ENCODE measurements at regions not wholly inside any gene's neighbourhood (a gene's known extent, or its start where the extent isn't known, plus 50 kb on each side); places are given as distances from the start of the nearest gene placed in this dataset.

- Histone ChIP-seq H3K4me2 (ENCODE audit: insufficient read depth, low read length) (no peak overlapping the region), H3K4me3 (replicated peaks in 1 of 3; ENCODE audit: insufficient read depth in 1 of 3, low read depth in 1 of 3, low read length in 3 of 3) (no peak overlapping the region), H3K9me1 (replicated peaks; ENCODE audit: control insufficient read depth, extremely low read depth, insufficient read depth, low read length) (no peaks in the 10 kb centered on the region), H4K20me1 (replicated peaks; ENCODE audit: control insufficient read depth, extremely low read depth, insufficient read depth, low read length) (no peaks in the 10 kb centered on the region), H3K9ac (replicated peaks; ENCODE audit: extremely low read depth, insufficient read depth, low read length) (no peak overlapping the region), H2AFZ (ENCODE audit: low read depth, low read length) (no peak overlapping the region), H3K27ac (ENCODE audit: insufficient read depth, low read depth, low read length) (no peak overlapping the region), H3K79me2 (ENCODE audit: control insufficient read depth, insufficient read depth, low read length) (no peaks in the 10 kb centered on the region), H3K4me1 (ENCODE audit: control insufficient read depth, extremely low read depth, insufficient read depth, low read length) (no peaks in the 10 kb centered on the region), H3K9me3 (replicated peaks; ENCODE audit: control insufficient read depth, insufficient read depth, low read length) (no peaks in the 10 kb centered on the region), H3K36me3 (ENCODE audit: control insufficient read depth in 2 of 2, extremely low read depth in 1 of 2, insufficient read depth in 2 of 2, low read length in 2 of 2) (no peaks in the 10 kb centered on the region), H3K27me3 (ENCODE audit: control insufficient read depth in 2 of 2, insufficient read depth in 2 of 2, low read length in 2 of 2) (no peaks in the 10 kb centered on the region)
- no TSS peak for BruUV-seq (replicated peaks)
- TF ChIP-seq MAX (IDR thresholded peaks at IDR 0.05; ENCODE audit: insufficient read depth, insufficient read length) (no peak), JUN (IDR thresholded peaks at IDR 0.05; ENCODE audit: borderline replicate concordance, insufficient read depth, insufficient read length, low read depth) (no peak), GATA2 (IDR thresholded peaks at IDR 0.05; ENCODE audit: insufficient read depth, insufficient read length, low read depth, low read length) (no peak)
- dilution Hi-C loops (cut with MboI; ENCODE audit: extremely low pct_ligation_motif_present, low sequenced_read_pairs) (no loop called here), intact Hi-C loops (cut with micrococcal nuclease) (no loop called here)
- ChIA-PET POLR2A (no interaction called here), CTCF (interaction anchor here (1.4 kb wide), 2 partner anchors 20 to 35 kb away, joined by 3 to 5 read pairs; no protein-coding TSS in a partner anchor)
- DNase-seq (ENCODE audit: low read depth, low spot score): peak; percentile 57
- FAIRE-seq: no peak
These were observed 79.0 kb downstream of the TMX1 start for GRCh38 chr14:51318813-51319597.

- POLR2A ChIA-PET: no interaction called here
- CTCF ChIA-PET: no interaction called here
These were observed 81.0 kb downstream of the TMX1 start for GRCh38 chr14:51321036-51321435.

More at GRCh38 chr14:51321036-51321435, 81.0 kb downstream of the TMX1 start:
- dilution Hi-C loops (cut with MboI; ENCODE audit: extremely low pct_ligation_motif_present, low sequenced_read_pairs): no loop called here
- H2AFZ ChIP-seq (ENCODE audit: low read depth, low read length): no peak overlapping the region
- H3K4me2 ChIP-seq (ENCODE audit: insufficient read depth, low read length): no peak overlapping the region
- H3K4me1 ChIP-seq (ENCODE audit: control insufficient read depth, extremely low read depth, insufficient read depth, low read length): no peaks in the 10 kb centered on the region
- H3K9me1 ChIP-seq (replicated peaks; ENCODE audit: control insufficient read depth, extremely low read depth, insufficient read depth, low read length): no peaks in the 10 kb centered on the region
- H3K9ac ChIP-seq (replicated peaks; ENCODE audit: extremely low read depth, insufficient read depth, low read length): no peak overlapping the region
- TF ChIP-seq GATA2 (IDR thresholded peaks at IDR 0.05; ENCODE audit: insufficient read depth, insufficient read length, low read depth, low read length) (peak; percentile 46), CTCF (IDR thresholded peaks at IDR 0.05; ENCODE audit: extremely low read depth in 1 of 2, insufficient read depth in 1 of 2, low read depth in 1 of 2, low read length in 2 of 2) (no peak)
- H3K79me2 ChIP-seq (ENCODE audit: control insufficient read depth, insufficient read depth, low read length): no peaks in the 10 kb centered on the region
- no peaks in the 10 kb centered on the region for H4K20me1 ChIP-seq (replicated peaks; ENCODE audit: control insufficient read depth, extremely low read depth, insufficient read depth, low read length)
- BruUV-seq (replicated peaks): no TSS peak
- no peak overlapping the region for H3K27ac ChIP-seq (ENCODE audit: insufficient read depth, low read depth, low read length)
- H3K36me3 ChIP-seq (ENCODE audit: control insufficient read depth in 2 of 2, extremely low read depth in 1 of 2, insufficient read depth in 2 of 2, low read length in 2 of 2): no peaks in the 10 kb centered on the region
- DNase-seq (ENCODE audit: low read depth, low spot score) (peak; percentile 40), FAIRE-seq (no peak)
- intact Hi-C loops (cut with micrococcal nuclease): no loop called here
- no peaks in the 10 kb centered on the region for H3K27me3 ChIP-seq (ENCODE audit: control insufficient read depth in 2 of 2, insufficient read depth in 2 of 2, low read length in 2 of 2)
- no peak overlapping the region for H3K4me3 ChIP-seq (replicated peaks in 1 of 3; ENCODE audit: insufficient read depth in 1 of 3, low read depth in 1 of 3, low read length in 3 of 3)
- no peaks in the 10 kb centered on the region for H3K9me3 ChIP-seq (replicated peaks; ENCODE audit: control insufficient read depth, insufficient read depth, low read length)

Measured in endothelial cell of umbilical vein (primary cell).